ENCODE measurements at regions not wholly inside any gene's neighbourhood (a gene's known extent, or its start where the extent isn't known, plus 50 kb on each side); places are given as distances from the start of the nearest gene placed in this dataset.

GRCh38 chr1:42052072-42052699 lies 101.0 kb upstream of the GUCA2B start:
- H3K27me3 ChIP-seq, result no peaks in the 10 kb centered on the region
- TF ChIP-seq CTCF (IDR thresholded peaks at IDR 0.05) (no peak), POLR2A (IDR thresholded peaks at IDR 0.05) (no peak)
- intact Hi-C loops (cut with DNase I), result no loop called here
- no peaks in the 10 kb centered on the region for H3K36me3 ChIP-seq
- no peak for DNase-seq
- no peak overlapping the region for H3K27ac ChIP-seq
- no peak overlapping the region for H3K4me3 ChIP-seq (replicated peaks in 1 of 3)
- 78 to 80% methylated on average over 5 of the region's 5 CpGs for WGBS, 2 donors
- no peaks in the 10 kb centered on the region for H3K4me1 ChIP-seq
- no peaks in the 10 kb centered on the region for H3K9me3 ChIP-seq

GRCh38 chr1:42047508-42047880 lies 105.7 kb upstream of the GUCA2B start:
- Histone ChIP-seq H3K27ac (no peak overlapping the region), H3K4me1 (no peaks in the 10 kb centered on the region), H3K27me3 (no peaks in the 10 kb centered on the region), H3K4me3 (replicated peaks in 1 of 3) (no peak overlapping the region), H3K36me3 (no peaks in the 10 kb centered on the region), H3K9me3 (no peaks in the 10 kb centered on the region)
- intact Hi-C loops (cut with DNase I), result no loop called here
- no peak for DNase-seq
- 84 to 89% methylated on average over 1 of the region's 1 CpG for WGBS, 2 donors
- TF ChIP-seq CTCF (IDR thresholded peaks at IDR 0.05) (no peak), POLR2A (IDR thresholded peaks at IDR 0.05) (no peak)

GRCh38 chr1:42046761-42047507 lies 106.3 kb upstream of the GUCA2B start:
- WGBS, 2 donors, result 81 to 96% methylated on average over 4 of the region's 4 CpGs
- no peak overlapping the region for H3K4me3 ChIP-seq (replicated peaks in 1 of 3)
- no peaks in the 10 kb centered on the region for H3K27me3 ChIP-seq
- DNase-seq, result no peak
- TF ChIP-seq CTCF (IDR thresholded peaks at IDR 0.05) (no peak), POLR2A (IDR thresholded peaks at IDR 0.05) (no peak)
- H3K27ac ChIP-seq, result no peak overlapping the region
- no peaks in the 10 kb centered on the region for H3K4me1 ChIP-seq
- no peaks in the 10 kb centered on the region for H3K9me3 ChIP-seq
- no peaks in the 10 kb centered on the region for H3K36me3 ChIP-seq
- intact Hi-C loops (cut with DNase I), result no loop called here

GRCh38 chr1:42044346-42044745 lies 108.9 kb upstream of the GUCA2B start:
- no peaks in the 10 kb centered on the region for H3K9me3 ChIP-seq
- no peak for TF ChIP-seq CTCF (IDR thresholded peaks at IDR 0.05)
- 91 to 96% methylated on average over 3 of the region's 3 CpGs for WGBS, 2 donors
- DNase-seq, result no peak
- no peaks in the 10 kb centered on the region for H3K36me3 ChIP-seq
- no peak overlapping the region for H3K27ac ChIP-seq
- H3K27me3 ChIP-seq, result no peaks in the 10 kb centered on the region
- intact Hi-C loops (cut with DNase I), result no loop called here
- H3K4me1 ChIP-seq, result no peaks in the 10 kb centered on the region
- no peak overlapping the region for H3K4me3 ChIP-seq (replicated peaks in 1 of 3)

- intact Hi-C loops (cut with DNase I), result no loop called here
- no peaks in the 10 kb centered on the region for H3K9me3 ChIP-seq
- no peak overlapping the region for H3K27ac ChIP-seq
- no peak overlapping the region for H3K4me3 ChIP-seq (replicated peaks in 1 of 3)
- no peaks in the 10 kb centered on the region for H3K27me3 ChIP-seq
- WGBS, 2 donors, result 100% methylated on average over 1 of the region's 1 CpG
- no peaks in the 10 kb centered on the region for H3K4me1 ChIP-seq
- TF ChIP-seq CTCF (IDR thresholded peaks at IDR 0.05) (no peak), POLR2A (IDR thresholded peaks at IDR 0.05) (no peak)
- DNase-seq, result no peak
- H3K36me3 ChIP-seq, result no peaks in the 10 kb centered on the region
Measured at GRCh38 chr1:42043811-42044210, 109.4 kb upstream of the GUCA2B start.
